Activated CD8-positive, alpha-beta memory T cell treated with anti-CD3 and anti-CD28 coated beads, Interleukin-2, amount 10 ng/mL, durations not matched to agents 7 days and 5 days (primary cell): ENCODE measurements at regions not wholly inside any gene's neighbourhood (a gene's known extent, or its start where the extent isn't known, plus 50 kb on each side); places are given as distances from the start of the nearest gene placed in this dataset.
A peak's percentile ranks its signal among the peaks of the same experiment; 100 is the strongest.

Experiments used
- ATAC-seq: fragments of 150-1000 bp; cut with Tn5 transposase; one replicate; pipeline ENCODE4 v1.10.0; 2021; ENCODE audit warnings: moderate library complexity
- CTCF ChIA-PET: fragments of 350-600 bp; sonication (Branson Sonifier 250); formaldehyde crosslinking; loops from one replicate; lab custom pipeline; 2021; ENCODE audit warnings: antibody characterized with exemption; lab: Charles Lee
- DNase-seq: peaks from one replicate; pipeline ENCODE4 v3.0.0-alpha.2; 2020
- H3K27ac Mint-ChIP-seq: one replicate; pipeline ENCODE4 v1.8.0; 2021; ENCODE audit warnings: mild to moderate bottlenecking, mixed read lengths
- H3K27me3 Mint-ChIP-seq: one replicate; pipeline ENCODE4 v1.8.0; 2021; ENCODE audit warnings: mixed read lengths
- H3K36me3 Mint-ChIP-seq: one replicate; pipeline ENCODE4 v1.8.0; 2021; ENCODE audit warnings: mild to moderate bottlenecking, mixed read lengths
- H3K4me1 Mint-ChIP-seq: one replicate; pipeline ENCODE4 v1.8.0; 2021; ENCODE audit warnings: mixed read lengths
- H3K4me3 Mint-ChIP-seq: one replicate; pipeline ENCODE4 v1.8.0; 2021; ENCODE audit warnings: mild to moderate bottlenecking, moderate library complexity, mixed read lengths
- H3K9me3 Mint-ChIP-seq: one replicate; pipeline ENCODE4 v1.8.0; 2022; ENCODE audit warnings: low read depth, mixed read lengths

- H3K4me3 Mint-ChIP-seq, result no peak overlapping the region
- no peak overlapping the region for H3K27ac Mint-ChIP-seq
- H3K4me1 Mint-ChIP-seq, result no peaks in the 10 kb centered on the region
- no peaks in the 10 kb centered on the region for H3K27me3 Mint-ChIP-seq
- ATAC-seq (no peak), DNase-seq (no peak)
- peaks cover 25% of the 10 kb centered on the region for H3K9me3 Mint-ChIP-seq
- CTCF ChIA-PET, result no interaction called here
- H3K36me3 Mint-ChIP-seq, result peaks cover 2% of the 10 kb centered on the region
Measured at GRCh38 chr14:33871394-33871793, 79.5 kb downstream of the EGLN3 start.

DNA sequence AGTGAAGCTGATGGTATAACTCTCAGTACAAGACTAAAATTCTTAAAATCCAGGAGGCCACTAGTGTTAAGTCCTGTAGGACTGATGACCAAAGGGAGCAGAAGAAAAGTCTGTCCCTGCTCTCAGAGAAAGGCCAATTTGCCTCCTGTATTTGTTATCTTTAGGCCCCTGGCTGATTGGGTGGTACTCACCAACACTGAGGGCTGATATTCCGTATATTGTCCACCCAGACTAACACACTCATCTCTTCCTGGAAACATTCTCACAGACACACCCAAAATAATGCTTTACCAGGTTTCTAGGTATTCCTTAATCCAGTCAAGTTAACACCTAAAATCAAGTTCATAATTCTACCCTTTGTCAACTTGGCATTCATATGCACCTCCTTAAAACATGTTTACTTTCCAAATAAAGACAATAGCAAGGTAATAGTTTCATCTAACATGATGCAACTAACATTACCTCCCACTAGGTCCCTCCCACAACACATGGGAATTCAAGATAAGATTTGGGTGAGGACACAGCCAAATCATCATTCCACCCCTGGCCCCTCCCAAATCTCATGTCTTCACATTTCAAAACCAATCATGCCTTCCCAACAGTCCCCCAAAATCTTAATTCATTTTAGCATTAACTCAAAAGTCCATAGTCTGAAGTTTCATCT, 84.3 kb downstream of the EGLN3 start:
- no peaks in the 10 kb centered on the region for H3K27me3 Mint-ChIP-seq
- no peaks in the 10 kb centered on the region for H3K9me3 Mint-ChIP-seq
- H3K4me1 Mint-ChIP-seq, result no peaks in the 10 kb centered on the region
- no peak overlapping the region for H3K27ac Mint-ChIP-seq
- ATAC-seq, result no peak
- no peak for DNase-seq
- CTCF ChIA-PET, result no interaction called here
- no peak overlapping the region for H3K4me3 Mint-ChIP-seq
- H3K36me3 Mint-ChIP-seq, result no peaks in the 10 kb centered on the region

GRCh38 chr14:33862261-33862802, 88.5 kb downstream of the EGLN3 start:
- DNase-seq (no peak), ATAC-seq (no peak)
- CTCF ChIA-PET, result no interaction called here
- Mint-ChIP-seq H3K27ac (no peak overlapping the region), H3K4me1 (peaks cover 21% of the 10 kb centered on the region), H3K4me3 (no peak overlapping the region), H3K36me3 (no peaks in the 10 kb centered on the region), H3K27me3 (no peaks in the 10 kb centered on the region), H3K9me3 (no peaks in the 10 kb centered on the region)

- no peaks in the 10 kb centered on the region for H3K36me3 Mint-ChIP-seq
- DNase-seq (no peak), ATAC-seq (peak; percentile 23)
- CTCF ChIA-PET, result no interaction called here
- H3K9me3 Mint-ChIP-seq, result no peaks in the 10 kb centered on the region
- no peaks in the 10 kb centered on the region for H3K27me3 Mint-ChIP-seq
- H3K4me3 Mint-ChIP-seq, result no peak overlapping the region
- no peak overlapping the region for H3K27ac Mint-ChIP-seq
- peaks cover 21% of the 10 kb centered on the region for H3K4me1 Mint-ChIP-seq
Measured at GRCh38 chr14:33859306-33859705, 91.6 kb downstream of the EGLN3 start.

DNA sequence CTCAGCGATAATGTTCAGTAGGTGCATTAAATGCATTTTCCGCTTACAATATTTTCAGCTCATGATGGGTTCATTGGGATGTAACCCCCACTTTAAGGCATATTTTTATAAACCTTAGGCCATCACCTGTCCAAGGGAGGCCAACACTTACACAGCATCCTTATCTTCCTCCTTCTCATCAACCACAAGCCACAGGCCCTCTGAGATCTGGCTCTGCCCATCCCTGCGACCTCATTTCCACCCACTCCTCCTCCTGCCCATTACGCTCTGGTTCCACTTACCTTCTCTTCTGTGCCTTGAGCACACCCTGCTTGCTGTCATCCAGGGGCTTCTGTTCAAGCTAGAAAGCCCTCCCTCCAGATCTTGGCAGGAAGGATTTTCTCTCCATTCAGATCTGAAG, 93.2 kb downstream of the EGLN3 start:
- CTCF ChIA-PET, result no interaction called here
- ATAC-seq, result no peak
- H3K4me1 Mint-ChIP-seq, result peaks cover 21% of the 10 kb centered on the region

DNA sequence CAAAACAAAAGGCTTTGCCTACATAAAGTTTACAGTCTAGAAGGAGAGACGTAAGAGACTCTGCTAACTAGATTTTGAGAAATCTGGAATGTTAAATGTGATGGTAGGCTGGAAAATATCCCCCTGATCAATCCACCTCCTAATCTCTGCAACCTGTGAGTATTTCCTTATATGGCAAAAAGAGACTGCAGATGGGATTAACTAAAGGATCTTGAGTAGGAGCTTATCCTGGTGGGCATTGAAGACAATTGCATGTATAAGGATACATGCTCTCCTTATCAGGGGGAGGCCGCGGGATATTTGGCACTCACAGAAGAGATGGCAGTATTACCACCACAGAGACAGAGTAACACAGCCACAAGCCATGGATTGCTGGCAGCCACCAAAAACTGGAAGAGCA, 95.2 kb downstream of the EGLN3 start:
- H3K27me3 Mint-ChIP-seq, result no peaks in the 10 kb centered on the region
- H3K36me3 Mint-ChIP-seq, result no peaks in the 10 kb centered on the region
- H3K27ac Mint-ChIP-seq, result no peak overlapping the region
- no peak overlapping the region for H3K4me3 Mint-ChIP-seq
- ATAC-seq (no peak), DNase-seq (no peak)
- CTCF ChIA-PET, result interaction anchor here (1.6 kb wide), 1 partner anchor 9 kb away, joined by 3 read pairs; no protein-coding TSS in a partner anchor
- no peaks in the 10 kb centered on the region for H3K9me3 Mint-ChIP-seq
- peaks cover 20% of the 10 kb centered on the region for H3K4me1 Mint-ChIP-seq

More for the DNA sequence above, 93.2 kb downstream of the EGLN3 start:
- Mint-ChIP-seq H3K27me3 (no peaks in the 10 kb centered on the region), H3K27ac (no peak overlapping the region), H3K36me3 (no peaks in the 10 kb centered on the region), H3K4me3 (no peak overlapping the region), H3K9me3 (no peaks in the 10 kb centered on the region)
- no peak for DNase-seq
